Esophagus (tissue), 2 donors: ENCODE measurements at regions not wholly inside any gene's neighbourhood (a gene's known extent, or its start where the extent isn't known, plus 50 kb on each side); places are given as distances from the start of the nearest gene placed in this dataset.

Source experiments
- H3K27ac ChIP-seq, 2 donors: one replicate each; pipeline ENCODE4 v1.5.1; 2013; ENCODE audit warnings: low read depth in 2 of 2, mild to moderate bottlenecking in 2 of 2, inconsistent platforms in 1 of 2, low read length in 1 of 2, moderate library complexity in 1 of 2
- H3K27me3 ChIP-seq, 2 donors: one replicate each; pipeline ENCODE4 v1.6.1; 2013; ENCODE audit warnings: low read length in 2 of 2, control low read depth in 1 of 2, mild to moderate bottlenecking in 1 of 2; ENCODE audit not compliant: insufficient read depth in 2 of 2, control insufficient read depth in 1 of 2
- H3K36me3 ChIP-seq, 2 donors: one replicate each; pipeline ENCODE4 v1.6.1; 2013; ENCODE audit warnings: low read length in 1 of 2; ENCODE audit not compliant: control insufficient read depth in 2 of 2, insufficient read depth in 2 of 2
- H3K4me1 ChIP-seq, 2 donors: one replicate each; pipeline ENCODE4 v1.6.1; 2013; ENCODE audit warnings: low read length in 1 of 2; ENCODE audit not compliant: control insufficient read depth in 2 of 2, insufficient read depth in 2 of 2
- H3K4me3 ChIP-seq, 2 donors: one replicate each; pipeline ENCODE4 v1.5.1; 2013; ENCODE audit warnings: low read length in 2 of 2, mild to moderate bottlenecking in 2 of 2, low read depth in 1 of 2, moderate library complexity in 1 of 2
- H3K9me3 ChIP-seq, 2 donors: one replicate each; pipeline ENCODE4 v1.6.1; 2013; ENCODE audit warnings: mild to moderate bottlenecking in 2 of 2, low read depth in 1 of 2, low read length in 1 of 2, moderate library complexity in 1 of 2; ENCODE audit not compliant: control insufficient read depth in 2 of 2, insufficient read depth in 1 of 2
- WGBS, 2 donors: extraction: QIAGEN DNeasy Blood & Tissue Kit; methylation state at CpG; one replicate each; pipeline ENCODE4 v1.1.7; 2013; 5-methylcytosine and 5-hydroxymethylcytosine counted together
- donor health status: healthy with polysubstance abuse.
- donor health status: Bipolar disorder and iron deficiency.

DNA sequence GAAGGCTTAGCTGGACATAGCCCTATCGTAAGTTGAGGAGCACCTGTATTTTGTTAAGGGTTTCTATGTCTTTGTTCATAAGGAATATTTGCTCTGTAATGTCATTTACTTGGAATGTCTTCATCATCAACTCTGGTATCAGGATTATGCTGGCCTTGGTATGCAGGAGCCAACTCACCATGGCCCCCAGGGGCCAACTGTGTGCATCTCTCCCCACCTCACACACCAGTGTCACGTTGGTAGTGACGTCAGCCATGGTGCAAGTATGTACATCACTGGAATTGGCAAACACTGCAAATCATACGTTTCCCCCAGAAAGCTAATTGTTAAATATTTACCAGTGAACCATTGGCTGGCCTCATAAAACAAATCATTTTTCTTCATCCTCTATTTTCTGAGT lies 70.8 kb downstream of the YTHDF1 start:
- peaks cover 0 to 3% of the 10 kb centered on the region in 2 donors for H3K27me3 ChIP-seq
- H3K9me3 ChIP-seq: peaks cover 0 to 10% of the 10 kb centered on the region in 2 donors
- no peak overlapping the region for H3K27ac ChIP-seq
- H3K4me1 ChIP-seq: no peaks in the 10 kb centered on the region
- WGBS, 2 donors: 47 to 51% methylated on average over 4 of the region's 4 CpGs
- no peaks in the 10 kb centered on the region for H3K36me3 ChIP-seq
- H3K4me3 ChIP-seq: no peak overlapping the region

- 86 to 87% methylated on average over 9 of the region's 9 CpGs for WGBS, 2 donors
- no peaks in the 10 kb centered on the region for H3K27me3 ChIP-seq
These were observed 73.0 kb downstream of the YTHDF1 start for GRCh38 chr20:63142933-63143332.

DNA sequence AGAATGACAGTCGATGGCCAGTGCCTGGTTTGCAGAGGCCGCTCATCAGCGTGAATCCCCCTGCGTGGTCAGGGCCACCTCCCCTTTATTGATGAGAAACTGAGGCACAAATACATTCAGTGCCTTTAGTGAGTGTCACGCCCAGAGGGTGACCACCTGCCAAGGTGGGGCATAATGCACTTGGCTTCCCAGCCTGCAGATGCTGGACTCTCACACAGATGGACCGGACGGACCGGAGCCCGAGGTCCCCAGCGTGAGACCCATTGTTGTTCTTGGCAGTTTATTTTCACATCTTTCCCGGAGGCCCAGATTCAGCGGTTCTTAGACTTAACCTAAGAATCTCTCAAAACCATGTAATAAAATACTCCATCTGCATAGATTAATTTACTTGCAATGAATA lies 74.4 kb downstream of the YTHDF1 start:
- 86 to 87% methylated on average over 12 of the region's 12 CpGs for WGBS, 2 donors
- H3K9me3 ChIP-seq: no peaks in the 10 kb centered on the region
- H3K4me3 ChIP-seq: no peak overlapping the region
- no peak overlapping the region for H3K27ac ChIP-seq
- H3K36me3 ChIP-seq: no peaks in the 10 kb centered on the region
- no peaks in the 10 kb centered on the region for H3K4me1 ChIP-seq
- H3K27me3 ChIP-seq: no peaks in the 10 kb centered on the region

More at GRCh38 chr20:63142933-63143332, 73.0 kb downstream of the YTHDF1 start:
- Histone ChIP-seq H3K9me3 (no peaks in the 10 kb centered on the region), H3K27ac (no peak overlapping the region), H3K36me3 (no peaks in the 10 kb centered on the region), H3K4me3 (no peak overlapping the region), H3K4me1 (no peaks in the 10 kb centered on the region)

DNA sequence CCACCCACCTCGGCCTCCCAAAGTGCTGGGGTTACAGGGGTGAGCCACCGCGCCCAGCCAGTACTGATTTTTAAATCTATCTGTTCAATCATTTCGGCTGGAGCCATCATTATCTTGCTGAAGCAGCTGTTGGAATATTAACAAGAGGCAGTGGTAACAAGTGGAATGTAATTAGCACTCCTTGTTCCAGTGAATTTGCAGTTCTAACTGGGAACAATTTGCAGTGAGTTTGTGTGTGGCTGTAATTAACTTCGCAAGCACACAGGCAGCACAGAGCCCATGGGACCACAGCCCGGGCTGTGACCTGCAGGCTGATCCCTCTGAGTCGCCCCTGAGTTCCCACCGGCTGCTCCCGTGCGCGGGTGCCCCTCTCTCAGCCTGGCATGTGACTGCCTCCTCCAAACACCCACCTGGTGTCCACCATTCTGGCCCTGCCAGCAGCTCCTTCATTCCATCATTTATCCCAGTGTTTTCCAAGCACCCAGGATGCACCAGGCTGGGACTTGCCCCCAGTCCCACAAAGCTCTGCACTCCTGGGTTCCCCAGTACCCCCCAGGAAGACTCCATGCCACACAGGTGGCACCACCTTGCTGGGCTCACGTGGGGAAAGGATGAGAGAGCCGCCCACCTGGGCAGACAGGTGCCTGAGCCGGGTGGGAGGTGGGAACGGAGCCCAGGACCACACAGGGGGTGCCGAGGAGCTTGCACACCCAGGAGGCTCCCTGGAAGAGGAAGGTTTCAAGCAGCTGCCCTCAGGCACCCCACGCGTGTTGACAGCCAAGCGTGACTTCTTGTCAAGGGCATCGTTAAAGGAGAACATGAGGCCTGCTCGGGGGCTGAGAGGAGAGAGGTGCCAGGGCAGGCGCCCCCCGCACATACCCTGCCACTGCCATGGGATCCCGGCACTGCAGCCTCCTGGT lies 75.2 kb downstream of the YTHDF1 start:
- no peaks in the 10 kb centered on the region for H3K36me3 ChIP-seq
- H3K27me3 ChIP-seq: no peaks in the 10 kb centered on the region
- H3K4me3 ChIP-seq: no peak overlapping the region
- no peaks in the 10 kb centered on the region for H3K9me3 ChIP-seq
- H3K4me1 ChIP-seq: no peaks in the 10 kb centered on the region
- no peak overlapping the region for H3K27ac ChIP-seq
- 80% methylated on average over 24 of the region's 24 CpGs for WGBS, 2 donors

GRCh38 chr20:63139837-63140236 lies 76.1 kb downstream of the YTHDF1 start:
- no peaks in the 10 kb centered on the region for H3K9me3 ChIP-seq
- 76 to 81% methylated on average over 19 of the region's 19 CpGs for WGBS, 2 donors
- H3K27me3 ChIP-seq: no peaks in the 10 kb centered on the region

DNA sequence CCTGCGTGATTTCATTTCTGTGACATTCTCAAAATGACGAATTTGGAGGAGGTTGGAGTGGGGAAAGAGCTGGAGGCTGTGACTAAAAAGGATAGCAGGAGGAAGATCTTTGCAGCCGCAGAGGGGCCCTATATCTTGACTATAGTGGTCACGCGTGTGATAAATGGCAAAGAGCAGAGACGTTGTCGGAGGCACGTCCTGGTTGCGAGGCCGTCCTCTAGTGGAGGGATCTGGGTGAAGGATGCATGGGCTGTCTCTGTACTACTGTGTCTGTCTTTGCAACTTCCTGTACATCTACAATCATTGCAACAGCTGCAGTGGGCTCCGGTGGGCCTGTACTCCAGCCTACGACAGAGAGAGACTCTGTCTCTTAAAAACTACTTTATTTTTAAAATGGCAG lies 76.6 kb downstream of the YTHDF1 start:
- 67 to 71% methylated on average over 12 of the region's 12 CpGs for WGBS, 2 donors
- no peak overlapping the region for H3K4me3 ChIP-seq
- no peaks in the 10 kb centered on the region for H3K36me3 ChIP-seq
- no peak overlapping the region for H3K27ac ChIP-seq
- H3K9me3 ChIP-seq: no peaks in the 10 kb centered on the region
- H3K4me1 ChIP-seq: no peaks in the 10 kb centered on the region
- no peaks in the 10 kb centered on the region for H3K27me3 ChIP-seq

More at GRCh38 chr20:63139837-63140236, 76.1 kb downstream of the YTHDF1 start:
- Histone ChIP-seq H3K4me3 (no peak overlapping the region), H3K27ac (no peak overlapping the region), H3K36me3 (no peaks in the 10 kb centered on the region), H3K4me1 (no peaks in the 10 kb centered on the region)

- Histone ChIP-seq H3K9me3 (no peaks in the 10 kb centered on the region), H3K27me3 (no peaks in the 10 kb centered on the region), H3K4me1 (no peaks in the 10 kb centered on the region), H3K36me3 (no peaks in the 10 kb centered on the region), H3K4me3 (no peak overlapping the region), H3K27ac (no peak overlapping the region)
- WGBS, 2 donors: 70 to 80% methylated on average over 22 of the region's 22 CpGs
These were observed 77.0 kb downstream of the YTHDF1 start for GRCh38 chr20:63138855-63139341.

- no peak overlapping the region for H3K4me3 ChIP-seq
- no peaks in the 10 kb centered on the region for H3K36me3 ChIP-seq
- whole genome bisulfite sequencing, 2 donors: 62 to 66% methylated on average over 16 of the region's 16 CpGs
- no peaks in the 10 kb centered on the region for H3K4me1 ChIP-seq
- H3K27ac ChIP-seq: no peak overlapping the region
- no peaks in the 10 kb centered on the region for H3K9me3 ChIP-seq
- H3K27me3 ChIP-seq: no peaks in the 10 kb centered on the region
These were observed 78.0 kb downstream of the YTHDF1 start for GRCh38 chr20:63137851-63138415.

DNA sequence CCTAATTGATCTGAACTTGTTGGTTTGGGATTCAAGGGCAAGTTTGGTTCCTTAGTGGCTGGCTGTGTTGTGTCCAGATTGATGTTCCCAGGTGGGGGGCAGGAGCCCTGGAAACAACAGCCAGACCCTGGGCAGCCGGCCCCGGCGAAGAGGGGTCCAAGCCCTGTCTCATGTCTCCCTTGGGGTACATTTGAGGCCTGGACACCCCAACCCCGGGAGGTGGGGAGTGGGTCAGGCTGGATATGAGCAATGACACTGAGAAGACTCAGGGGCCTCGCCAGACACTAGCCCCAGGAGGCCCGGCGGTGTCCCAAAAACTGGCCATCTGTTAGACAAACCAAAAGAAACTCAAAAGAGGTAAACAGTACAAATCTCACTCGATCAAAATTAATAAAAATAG lies 79.6 kb downstream of the YTHDF1 start:
- WGBS, 2 donors: 65 to 80% methylated on average over 8 of the region's 8 CpGs
- H3K27me3 ChIP-seq: no peaks in the 10 kb centered on the region
- no peaks in the 10 kb centered on the region for H3K36me3 ChIP-seq
- no peaks in the 10 kb centered on the region for H3K9me3 ChIP-seq
- no peak overlapping the region for H3K4me3 ChIP-seq
- H3K27ac ChIP-seq: no peak overlapping the region
- no peaks in the 10 kb centered on the region for H3K4me1 ChIP-seq
